ENCODE measurements at regions not wholly inside any gene's neighbourhood (a gene's known extent, or its start where the extent isn't known, plus 50 kb on each side); places are given as distances from the start of the nearest gene placed in this dataset.

GRCh38 chr2:48178611-48179010 lies 135.9 kb upstream of the FOXN2 start:
- TF ChIP-seq CTCF (IDR thresholded peaks at IDR 0.05) (no peak), POLR2A (IDR thresholded peaks at IDR 0.05) (no peak), EP300 (IDR thresholded peaks at IDR 0.05) (no peak)

Data from ovary (tissue), 3 donors.